ENCODE measurements at regions not wholly inside any gene's neighbourhood (a gene's known extent, or its start where the extent isn't known, plus 50 kb on each side); places are given as distances from the start of the nearest gene placed in this dataset.

- ATAC-seq = no peak
- H3K4me3 ChIP-seq = no peak overlapping the region
- no peaks in the 10 kb centered on the region for H3K9me3 ChIP-seq
- H3K27ac ChIP-seq = no peak overlapping the region
- H3K4me1 ChIP-seq = no peaks in the 10 kb centered on the region
- H3K36me3 ChIP-seq (replicated peaks in 1 of 2; ENCODE audit: insufficient read depth in 1 of 2, low read depth in 2 of 2) = no peaks in the 10 kb centered on the region
- intact Hi-C loops (cut with DNase I) = no loop called here
- TF ChIP-seq CTCF (IDR thresholded peaks at IDR 0.05) = no peak
- no peak for TF ChIP-seq POLR2A (IDR thresholded peaks at IDR 0.05)
- DNase-seq = no peak
- WGBS, 2 donors = 75 to 77% methylated on average over 2 of the region's 2 CpGs
- H3K27me3 ChIP-seq = no peaks in the 10 kb centered on the region
Measured at GRCh38 chr7:20839196-20839735, 52.6 kb upstream of the SP8 start.

GRCh38 chr7:20839987-20840386 is 53.3 kb upstream of the SP8 start:
- no peaks in the 10 kb centered on the region for H3K9me3 ChIP-seq
- H3K4me1 ChIP-seq = no peaks in the 10 kb centered on the region
- H3K27ac ChIP-seq = no peak overlapping the region
- H3K36me3 ChIP-seq (replicated peaks in 1 of 2; ENCODE audit: insufficient read depth in 1 of 2, low read depth in 2 of 2) = no peaks in the 10 kb centered on the region
- no peak overlapping the region for H3K4me3 ChIP-seq
- WGBS, 2 donors = 38 to 39% methylated on average over 2 of the region's 2 CpGs
- ATAC-seq (no peak), DNase-seq (no peak)
- intact Hi-C loops (cut with DNase I) = no loop called here
- H3K27me3 ChIP-seq = no peaks in the 10 kb centered on the region
- TF ChIP-seq POLR2A (IDR thresholded peaks at IDR 0.05) = no peak
- no peak for TF ChIP-seq CTCF (IDR thresholded peaks at IDR 0.05)

GRCh38 chr7:20846791-20847190 is 60.1 kb upstream of the SP8 start:
- H3K27ac ChIP-seq = no peak overlapping the region
- no peaks in the 10 kb centered on the region for H3K9me3 ChIP-seq
- no peaks in the 10 kb centered on the region for H3K4me1 ChIP-seq
- no peaks in the 10 kb centered on the region for H3K36me3 ChIP-seq (replicated peaks in 1 of 2; ENCODE audit: insufficient read depth in 1 of 2, low read depth in 2 of 2)
- 69 to 81% methylated on average over 6 of the region's 6 CpGs for WGBS, 2 donors
- TF ChIP-seq POLR2A (IDR thresholded peaks at IDR 0.05) = no peak
- no peak for TF ChIP-seq CTCF (IDR thresholded peaks at IDR 0.05)
- H3K4me3 ChIP-seq = no peak overlapping the region
- intact Hi-C loops (cut with DNase I) = no loop called here
- ATAC-seq (no peak), DNase-seq (no peak)
- H3K27me3 ChIP-seq = no peaks in the 10 kb centered on the region

GRCh38 chr7:20858951-20859350 is 72.3 kb upstream of the SP8 start:
- TF ChIP-seq POLR2A (IDR thresholded peaks at IDR 0.05) (no peak), CTCF (IDR thresholded peaks at IDR 0.05) (no peak)
- no peaks in the 10 kb centered on the region for H3K9me3 ChIP-seq
- H3K4me3 ChIP-seq = no peak overlapping the region
- no peak overlapping the region for H3K27ac ChIP-seq
- no peaks in the 10 kb centered on the region for H3K27me3 ChIP-seq
- DNase-seq (peak; percentile 32 to 46 (median 44)), ATAC-seq (peak; percentile 79)
- no peaks in the 10 kb centered on the region for H3K36me3 ChIP-seq (replicated peaks in 1 of 2; ENCODE audit: insufficient read depth in 1 of 2, low read depth in 2 of 2)
- WGBS, 2 donors = 36 to 48% methylated on average over 3 of the region's 3 CpGs
- no peaks in the 10 kb centered on the region for H3K4me1 ChIP-seq
- intact Hi-C loops (cut with DNase I) = no loop called here

- no peak for DNase-seq
- H3K36me3 ChIP-seq (replicated peaks in 1 of 2; ENCODE audit: insufficient read depth in 1 of 2, low read depth in 2 of 2) = no peaks in the 10 kb centered on the region
- H3K4me1 ChIP-seq = no peaks in the 10 kb centered on the region
- H3K9me3 ChIP-seq = no peaks in the 10 kb centered on the region
- TF ChIP-seq POLR2A (IDR thresholded peaks at IDR 0.05) (no peak), CTCF (IDR thresholded peaks at IDR 0.05) (no peak)
- no peak overlapping the region for H3K27ac ChIP-seq
- intact Hi-C loops (cut with DNase I) = no loop called here
- H3K4me3 ChIP-seq = no peak overlapping the region
- no peak for ATAC-seq
- H3K27me3 ChIP-seq = no peaks in the 10 kb centered on the region
- 23 to 36% methylated on average over 4 of the region's 4 CpGs for WGBS, 2 donors
Measured at GRCh38 chr7:20861468-20861867, 74.8 kb upstream of the SP8 start.
